H1 (cell line): ENCODE measurements at regions not wholly inside any gene's neighbourhood (a gene's known extent, or its start where the extent isn't known, plus 50 kb on each side); places are given as distances from the start of the nearest gene placed in this dataset.

Source experiments
- CTCF ChIA-PET: fragments of 300-600 bp; sonication (Branson Sonifier 250); formaldehyde crosslinking; loops from one replicate; lab custom pipeline; 2021; ENCODE audit not compliant: partially characterized antibody; lab: Charles Lee
- POLR2A ChIA-PET: fragments of 300-600 bp; sonication (Branson Sonifier 250); formaldehyde crosslinking; loops from one replicate; lab custom pipeline; 2021; ENCODE audit warnings: inconsistent platforms; ENCODE audit not compliant: partially characterized antibody; lab: Charles Lee
- DNase-seq, 2 experiments: peaks; one replicate each; pipeline versions ENCODE4 v3.0.0 to v3.0.0-alpha.2; 2010 to 2022; ENCODE audit warnings: low spot score in 2 of 2, low read depth in 1 of 2, mixed read lengths in 1 of 2
- FAIRE-seq: peaks from 2 replicates; lab custom pipeline; 2011; peaks lifted over from hg19 to GRCh38; lab: Jason Lieb, UNC
- H2AFZ ChIP-seq: 2 replicates; pipeline ENCODE4 v1.8.1; 2012; ENCODE audit warnings: low read length, inconsistent platforms
- H2AK5ac ChIP-seq: 2 replicates; pipeline ENCODE4 v1.6.1; 2013; ENCODE audit warnings: low read depth, low read length
- H2BK120ac ChIP-seq: replicated peaks from 2 replicates; pipeline ENCODE3; 2013; ENCODE audit warnings: low read depth, low read length, inconsistent platforms
- H2BK12ac ChIP-seq: 2 replicates; pipeline ENCODE4 v1.6.1; 2013; ENCODE audit warnings: low read depth, low read length
- H2BK15ac ChIP-seq: 2 replicates; pipeline ENCODE4 v1.6.1; 2013; ENCODE audit warnings: low read length
- H2BK20ac ChIP-seq: 2 replicates; pipeline ENCODE4 v1.6.1; 2013; ENCODE audit warnings: low read length
- H2BK5ac ChIP-seq: 2 replicates; pipeline ENCODE4 v1.6.1; 2013; ENCODE audit warnings: low read depth, low read length
- H3K14ac ChIP-seq: 2 replicates; pipeline ENCODE4 v1.6.1; 2013; ENCODE audit warnings: inconsistent platforms; ENCODE audit not compliant: insufficient read length
- H3K18ac ChIP-seq: 2 replicates; pipeline ENCODE4 v1.6.1; 2013; ENCODE audit warnings: low read length; ENCODE audit errors: extremely low read depth
- H3K23ac ChIP-seq: 2 replicates; pipeline ENCODE4 v1.6.1; 2013; ENCODE audit warnings: inconsistent platforms; ENCODE audit not compliant: insufficient read length
- H3K23me2 ChIP-seq: 2 replicates; pipeline ENCODE4 v1.6.1; 2013; ENCODE audit warnings: low read depth, low read length
- H3K27ac ChIP-seq: 2 replicates; pipeline ENCODE4 v1.6.1; 2011; ENCODE audit warnings: low read depth, low read length, inconsistent platforms
- H3K27me3 ChIP-seq, 4 experiments: replicated peaks in 1 of 4; 1 replicate in 1 of 4; 2 replicates in 3 of 4; pipeline versions ENCODE4 v1.6.1 to v1.8.1; 2011 to 2013; ENCODE audit warnings: low read length in 3 of 4, mild to moderate bottlenecking in 3 of 4, inconsistent platforms in 2 of 4, mixed read lengths in 2 of 4, moderate library complexity in 1 of 4; ENCODE audit not compliant: control insufficient read depth in 3 of 4, insufficient read depth in 3 of 4; ENCODE audit errors: extremely low read depth in 1 of 4
- H3K36me3 ChIP-seq, 4 experiments: 2 replicates each; pipeline versions ENCODE4 v1.6.1 to v1.8.1; 2011 to 2013; ENCODE audit warnings: mild to moderate bottlenecking in 4 of 4, low read length in 3 of 4, moderate library complexity in 2 of 4, control low read depth in 1 of 4, inconsistent platforms in 1 of 4; ENCODE audit not compliant: insufficient read depth in 4 of 4, control insufficient read depth in 2 of 4
- H3K4ac ChIP-seq: replicated peaks from 2 replicates; pipeline ENCODE3; 2013; ENCODE audit warnings: low read length, low read depth, mixed read lengths, inconsistent platforms; ENCODE audit not compliant: insufficient read length
- H3K4me1 ChIP-seq, 4 experiments: replicated peaks in 1 of 4; 1 replicate in 1 of 4; 2 replicates in 3 of 4; pipeline versions ENCODE4 v1.6.1 to v1.8.1; 2011 to 2013; ENCODE audit warnings: low read length in 3 of 4, inconsistent platforms in 2 of 4, mixed read lengths in 1 of 4; ENCODE audit not compliant: insufficient read depth in 4 of 4, control insufficient read depth in 3 of 4
- H3K4me2 ChIP-seq, 2 experiments: 2 replicates each; pipeline versions ENCODE4 v1.6.1 to v1.8.1; 2011 to 2013; ENCODE audit warnings: low read depth in 2 of 2, low read length in 2 of 2, control low read depth in 1 of 2, inconsistent platforms in 1 of 2, mild to moderate bottlenecking in 1 of 2; ENCODE audit not compliant: insufficient read depth in 1 of 2
- H3K4me3 ChIP-seq, 4 experiments: fragments of 200-600, 300-600 bp in 1 of 4; sonication (generic), shearing (Covaris generic), sonication (Bioruptor Twin) in 1 of 4; 2 replicates each; pipeline versions ENCODE4 v1.5.1 to v1.8.1; 2011 to 2016; ENCODE audit warnings: low read length in 4 of 4, low read depth in 3 of 4, control low read depth in 2 of 4, inconsistent platforms in 2 of 4, mild to moderate bottlenecking in 2 of 4, mixed read lengths in 1 of 4, moderate library complexity in 1 of 4; ENCODE audit not compliant: insufficient read depth in 2 of 4; ENCODE audit errors: extremely low read depth in 1 of 4
- H3K56ac ChIP-seq: replicated peaks from 2 replicates; pipeline ENCODE3; 2013; ENCODE audit warnings: low read depth, mild to moderate bottlenecking, mixed read lengths, low read length, inconsistent platforms; ENCODE audit not compliant: insufficient read length
- H3K79me1 ChIP-seq: 2 replicates; pipeline ENCODE4 v1.6.1; 2013; ENCODE audit warnings: low read depth, low read length, control low read depth
- H3K79me2 ChIP-seq, 2 experiments: 2 replicates each; pipeline versions ENCODE4 v1.6.1 to v1.8.1; 2012 to 2013; ENCODE audit warnings: low read length in 2 of 2, mild to moderate bottlenecking in 2 of 2, inconsistent platforms in 1 of 2; ENCODE audit not compliant: insufficient read depth in 2 of 2, control insufficient read depth in 1 of 2
- H3K9ac ChIP-seq, 4 experiments: replicated peaks in 1 of 4; 1 replicate in 1 of 4; 2 replicates in 3 of 4; pipeline versions ENCODE4 v1.6.1 to v1.8.1; 2011 to 2013; ENCODE audit warnings: low read depth in 3 of 4, low read length in 3 of 4, control low read depth in 2 of 4, mild to moderate bottlenecking in 2 of 4, moderate library complexity in 2 of 4, inconsistent platforms in 1 of 4; ENCODE audit errors: extremely low read depth in 1 of 4
- H3K9me3 ChIP-seq, 2 experiments: 2 replicates each; pipeline versions ENCODE4 v1.6.1 to v1.8.1; 2012 to 2013; ENCODE audit warnings: mild to moderate bottlenecking in 2 of 2, moderate library complexity in 2 of 2, control low read depth in 1 of 2, inconsistent platforms in 1 of 2, low read depth in 1 of 2, low read length in 1 of 2, mixed read lengths in 1 of 2; ENCODE audit not compliant: insufficient read depth in 2 of 2
- H4K20me1 ChIP-seq, 2 experiments: replicated peaks in 1 of 2; 2 replicates each; pipeline versions ENCODE3 to v1.8.1; 2011 to 2013; ENCODE audit warnings: inconsistent platforms in 2 of 2, low read length in 2 of 2, mild to moderate bottlenecking in 1 of 2; ENCODE audit not compliant: insufficient read depth in 2 of 2, control insufficient read depth in 1 of 2
- H4K5ac ChIP-seq: 2 replicates; pipeline ENCODE4 v1.6.1; 2013; ENCODE audit warnings: low read length, low read depth, mixed read lengths, inconsistent platforms; ENCODE audit not compliant: insufficient read length
- H4K8ac ChIP-seq: 2 replicates; pipeline ENCODE4 v1.8.0; 2013; ENCODE audit warnings: mild to moderate bottlenecking, moderate library complexity, low read length, inconsistent platforms; ENCODE audit not compliant: insufficient read depth; ENCODE audit errors: extremely low read depth
- H4K91ac ChIP-seq: replicated peaks from 2 replicates; pipeline ENCODE3; 2013; ENCODE audit warnings: low read length, mixed read lengths, inconsistent platforms; ENCODE audit not compliant: insufficient read length
- CHD1 ChIP-seq: IDR thresholded peaks from 2 replicates; pipeline ENCODE4 v1.6.1; 2012; ENCODE audit warnings: low read depth, low read length, improper control_type of control experiment
- CREB1 ChIP-seq: IDR thresholded peaks from 2 replicates; pipeline ENCODE4 v1.6.1; 2012; ENCODE audit warnings: inconsistent platforms
- EZH2 ChIP-seq: fragments of 200-600 bp; sonication (generic); IDR thresholded peaks from 2 replicates; pipeline ENCODE4 v1.7.1; 2012; ENCODE audit warnings: low read depth, mild to moderate bottlenecking, moderate library complexity, low read length, inconsistent platforms; ENCODE audit not compliant: severe bottlenecking
- GTF2F1 ChIP-seq: IDR thresholded peaks from 2 replicates; pipeline ENCODE4 v1.6.1; 2012; ENCODE audit warnings: low read depth, low read length, improper control_type of control experiment, borderline replicate concordance
- NRF1 ChIP-seq: IDR thresholded peaks from 2 replicates; pipeline ENCODE4 v1.6.1; 2011; ENCODE audit warnings: mild to moderate bottlenecking, low read depth, low read length, improper control_type of control experiment
- RXRA ChIP-seq: IDR thresholded peaks from 2 replicates; pipeline ENCODE4 v1.6.1; 2011; ENCODE audit warnings: low read depth, mild to moderate bottlenecking, low read length, moderate library complexity; ENCODE audit not compliant: insufficient read depth
- SAP30 ChIP-seq: fragments of 300-600 bp; sonication (generic); IDR thresholded peaks from 2 replicates; pipeline ENCODE4 v1.7.1; 2012; ENCODE audit warnings: low read length, moderate library complexity, mild to moderate bottlenecking, inconsistent platforms; ENCODE audit not compliant: insufficient read depth, insufficient replicate concordance
- SP1 ChIP-seq: IDR thresholded peaks from 2 replicates; pipeline ENCODE4 v1.6.1; 2011; ENCODE audit warnings: low read depth, low read length
- SP2 ChIP-seq: IDR thresholded peaks from 2 replicates; pipeline ENCODE4 v1.6.1; 2012; ENCODE audit warnings: mild to moderate bottlenecking, low read length, inconsistent platforms
- SP4 ChIP-seq: IDR thresholded peaks from 2 replicates; pipeline ENCODE4 v1.6.1; 2012; ENCODE audit warnings: low read length, inconsistent platforms
- TAF1 ChIP-seq: IDR thresholded peaks from 2 replicates; pipeline ENCODE4 v1.6.1; 2011; ENCODE audit warnings: mild to moderate bottlenecking, low read depth, low read length
- WGBS, 2 experiments: shearing (Covaris generic) in 1 of 2; methylation state at CpG; one replicate each; pipeline versions ENCODE4 v1.1.6 to v1.1.7; 2013 to 2015; ENCODE audit warnings: low lambda C conversion rate in 2 of 2, mixed read lengths in 2 of 2, inconsistent platforms in 1 of 2, low coverage in 1 of 2, missing lambda C conversion rate in 1 of 2; ENCODE audit not compliant: insufficient replicate concordance in 2 of 2, insufficient coverage in 1 of 2, insufficient read length in 1 of 2; ENCODE audit errors: extremely low coverage in 1 of 2, missing lambda C conversion rate in 1 of 2; 5-methylcytosine and 5-hydroxymethylcytosine counted together

DNA sequence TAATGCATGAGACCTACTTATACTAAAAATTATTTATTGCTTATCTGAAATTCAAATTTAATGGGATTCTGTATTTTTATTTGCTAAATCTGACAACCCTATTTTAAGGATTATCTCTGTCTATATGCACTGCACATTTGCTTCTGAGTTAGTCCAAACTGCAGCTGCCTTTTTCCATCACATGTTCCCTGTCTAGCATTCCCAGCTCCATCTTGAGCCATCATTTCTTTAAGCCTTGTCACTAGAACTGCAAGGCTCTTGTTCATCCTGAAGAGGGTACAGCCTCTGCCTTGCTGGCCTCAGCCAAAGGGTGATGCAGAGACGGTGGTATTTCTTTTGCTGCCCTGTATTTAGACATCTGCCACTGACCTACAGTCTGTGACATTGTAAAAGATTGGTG lies 125.8 kb upstream of the STT3B start:
- Histone ChIP-seq H3K27me3 (no peaks in the 10 kb centered on the region), H4K20me1 (no peaks in the 10 kb centered on the region), H3K79me1 (no peaks in the 10 kb centered on the region), H3K79me2 (no peaks in the 10 kb centered on the region), H3K18ac (no peak overlapping the region), H4K8ac (no peak overlapping the region), H2BK5ac (no peak overlapping the region), H3K27ac (no peak overlapping the region), H3K4ac (no peak overlapping the region), H2BK12ac (no peak overlapping the region), H2BK20ac (no peak overlapping the region), H3K36me3 (no peaks in the 10 kb centered on the region), H3K9ac (no peak overlapping the region), H3K56ac (no peak overlapping the region), H3K23me2 (no peaks in the 10 kb centered on the region), H4K91ac (no peak overlapping the region), H2BK120ac (no peak overlapping the region), H3K4me3 (no peak overlapping the region), H3K4me1 (0 out of 7 replicates have a peak, but pooled peaks cover 0 to 2% (median 0%) of the 10 kb centered on the region in 4 experiments), H3K4me2 (no peak overlapping the region), H4K5ac (no peak overlapping the region), H3K9me3 (no peaks in the 10 kb centered on the region)
- no peak for FAIRE-seq
- CTCF ChIA-PET = no interaction called here
- no peak for DNase-seq
- POLR2A ChIA-PET = no interaction called here
- TF ChIP-seq CHD1 = no peak
- no peak for TF ChIP-seq SP2
- no peak for TF ChIP-seq CREB1
- no peak for TF ChIP-seq SP4
- TF ChIP-seq GTF2F1 = no peak
- TF ChIP-seq RXRA = no peak
- no peak for TF ChIP-seq TAF1
- no peak for TF ChIP-seq NRF1
- no peak for TF ChIP-seq SP1
- no peak for TF ChIP-seq SAP30
- no peak for TF ChIP-seq EZH2
- TF ChIP-seq, all 59 proteins: peak for 0
- no peak overlapping the region for H3K14ac ChIP-seq
- H2BK15ac ChIP-seq = no peak overlapping the region
- no peak overlapping the region for H2AK5ac ChIP-seq
- no peak overlapping the region for H3K23ac ChIP-seq
- WGBS, 2 experiments = 83% methylated on average over 1 of the region's 1 CpG; no CpG with 5 or more reads in 1 of the 2 experiments
- H2AFZ ChIP-seq = no peak overlapping the region
